HG02852 (cell line): ENCODE measurements at regions not wholly inside any gene's neighbourhood (a gene's known extent, or its start where the extent isn't known, plus 50 kb on each side); places are given as distances from the start of the nearest gene placed in this dataset.

Experiments
- ATAC-seq: cut with Tn5 transposase; IDR thresholded peaks from one replicate; pipeline ENCODE4 v1.9.1; 2021; ENCODE audit warnings: mild to moderate bottlenecking, moderate library complexity; ENCODE audit not compliant: unreplicated experiment

DNA sequence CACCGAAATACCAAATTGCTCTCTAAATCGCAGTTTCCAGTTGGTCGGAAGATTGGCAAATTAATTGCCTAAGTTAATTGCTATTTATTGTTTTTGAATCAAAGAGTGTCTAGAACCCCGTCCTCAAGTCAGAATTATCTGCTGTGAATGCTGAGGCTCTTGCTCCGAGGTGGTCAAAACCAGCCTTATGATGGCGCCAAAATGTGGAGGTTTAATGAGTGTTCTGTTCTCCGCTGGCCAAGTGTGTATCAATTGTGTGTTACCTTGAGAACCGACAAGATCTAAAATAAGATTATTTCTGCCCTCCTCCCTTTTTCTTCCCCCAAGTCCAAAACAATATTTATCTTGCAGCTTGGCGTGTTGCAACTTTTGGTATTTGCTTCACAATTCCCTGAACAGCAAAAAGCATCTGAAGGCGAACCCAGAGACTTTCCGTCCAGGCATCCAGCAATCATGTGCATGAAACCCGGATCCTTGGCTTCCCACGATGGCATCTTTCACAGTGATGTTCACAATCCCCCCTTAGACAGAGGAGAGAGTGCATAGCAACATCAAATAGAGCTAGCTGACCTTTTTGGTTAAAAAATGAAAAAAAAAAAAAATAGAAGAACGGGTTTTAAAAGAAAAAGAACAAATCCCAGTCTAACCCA lies 323.0 kb downstream of the MYCN start:
- no peak for ATAC-seq

DNA sequence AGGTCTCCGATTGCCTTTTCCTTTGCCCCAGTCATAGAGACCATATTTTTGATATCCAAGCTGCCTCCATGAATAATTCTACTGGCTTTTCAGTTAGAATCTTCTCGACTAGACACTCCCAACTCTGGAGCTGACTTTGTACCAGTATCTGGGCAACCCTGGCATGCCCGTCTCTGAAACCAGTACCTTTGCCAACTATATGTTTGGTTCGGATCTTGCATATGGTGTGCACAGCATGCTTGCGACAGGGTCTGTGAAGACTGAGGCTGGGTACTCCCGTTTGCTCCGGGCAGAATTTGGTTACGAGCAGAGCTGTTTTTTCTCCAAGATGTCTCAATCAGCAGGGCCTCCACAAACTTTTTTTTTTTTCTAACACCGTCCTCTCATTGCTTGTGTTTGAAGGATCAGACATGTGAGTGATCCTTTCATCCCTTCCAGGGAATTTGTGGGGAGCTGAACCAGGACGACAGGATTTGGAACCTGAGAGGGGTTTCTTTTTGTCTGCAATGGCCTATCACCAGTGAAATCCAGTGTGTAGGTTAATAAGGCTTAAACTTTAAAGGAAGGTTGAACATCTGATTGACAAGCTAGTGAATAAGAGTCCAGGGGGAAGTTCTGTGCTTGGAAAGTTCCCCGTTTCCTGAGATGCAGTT lies 322.3 kb downstream of the MYCN start:
- no peak for ATAC-seq

DNA sequence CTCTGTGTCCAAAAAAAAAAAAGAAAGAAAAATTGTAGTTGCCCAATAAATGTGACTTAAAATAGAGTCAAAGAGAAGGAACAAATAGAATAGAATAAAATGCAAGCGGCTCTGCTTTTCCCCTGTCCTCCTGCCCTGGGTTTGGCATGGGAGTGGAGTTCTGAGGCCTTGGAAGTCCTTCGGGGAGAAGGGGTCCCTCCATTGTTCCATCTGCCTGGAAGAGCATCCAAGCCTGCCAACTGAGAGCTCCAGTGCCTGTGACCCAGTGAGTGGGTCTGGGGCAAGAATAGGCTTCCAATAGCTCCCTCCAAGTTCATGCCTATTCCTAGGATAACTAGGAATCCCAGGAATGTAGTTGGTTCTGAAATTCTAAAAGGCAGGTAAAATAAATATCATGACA lies 321.4 kb downstream of the MYCN start:
- no peak for ATAC-seq

DNA sequence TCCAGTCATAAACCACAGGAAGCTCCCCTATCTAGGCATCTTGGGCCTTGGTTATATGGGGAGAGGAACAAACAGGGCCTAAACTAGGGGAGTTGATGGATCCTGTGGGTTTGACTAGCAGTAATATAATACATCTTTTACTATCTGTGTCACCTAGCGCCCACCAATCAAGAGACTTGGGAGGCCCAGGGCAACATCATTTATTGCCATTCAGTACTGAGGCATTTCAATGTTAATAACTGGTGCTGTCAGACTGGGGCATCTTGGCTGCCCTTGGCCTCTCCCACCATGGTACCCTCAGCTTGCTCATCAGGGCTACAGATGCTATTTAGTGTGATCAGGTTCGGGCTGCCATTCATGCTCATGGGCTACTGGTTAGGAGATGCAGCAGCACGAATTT lies 320.7 kb downstream of the MYCN start:
- ATAC-seq = no peak

DNA sequence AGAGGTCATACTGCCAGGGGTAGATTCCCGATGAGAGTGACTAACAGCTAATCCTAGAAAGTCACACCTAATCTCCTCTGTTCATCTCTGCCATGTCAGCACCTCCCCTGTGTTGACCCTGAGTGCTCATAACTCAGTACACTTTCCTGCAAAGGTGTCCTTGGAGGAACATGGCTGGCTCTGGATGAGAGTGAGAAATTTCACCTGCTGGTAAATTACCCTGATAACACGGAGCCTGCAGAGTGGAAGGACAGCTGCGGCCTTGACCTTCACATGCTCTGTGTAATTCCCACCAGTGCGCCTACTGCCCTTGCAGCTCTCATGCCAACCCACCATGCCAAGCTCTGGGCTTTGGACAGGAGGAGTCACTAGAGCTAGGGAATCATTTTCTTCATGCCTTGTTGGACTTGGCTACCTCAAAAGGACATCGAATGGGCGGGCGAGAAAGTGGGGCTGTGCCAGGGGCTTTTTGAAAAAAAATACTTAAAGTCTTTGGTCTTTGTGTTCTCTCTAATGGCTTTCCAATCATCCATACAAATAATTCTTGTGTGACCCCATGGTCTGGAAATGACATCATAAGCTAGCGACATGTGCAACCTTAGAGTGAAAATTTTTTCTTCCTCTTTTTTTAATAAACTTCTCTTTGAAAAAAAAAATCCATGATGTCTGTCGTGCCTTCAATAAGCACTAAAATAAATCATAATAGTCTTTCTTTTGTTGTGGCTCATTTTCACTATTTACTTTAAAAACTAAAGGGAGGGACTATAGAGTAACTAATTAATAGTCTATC lies 319.9 kb downstream of the MYCN start:
- no peak for ATAC-seq

DNA sequence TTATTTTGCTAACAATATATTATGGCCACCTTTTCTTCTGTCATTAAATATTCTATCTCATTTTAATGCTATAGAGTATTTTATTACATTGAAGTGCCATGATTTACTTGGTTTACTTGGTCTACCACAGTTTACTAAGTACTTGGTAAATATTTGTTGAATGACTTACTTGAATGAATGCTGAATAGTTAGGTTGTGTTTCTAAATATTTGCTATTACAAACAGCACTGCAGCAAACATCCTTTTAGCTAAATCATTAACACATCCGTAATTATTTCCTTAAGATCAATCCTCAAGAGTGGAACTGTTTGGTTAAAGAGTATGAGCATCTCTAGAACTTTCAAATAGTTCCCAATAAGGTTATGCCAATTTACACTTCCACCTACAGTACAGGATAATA lies 318.7 kb downstream of the MYCN start:
- ATAC-seq = no peak

DNA sequence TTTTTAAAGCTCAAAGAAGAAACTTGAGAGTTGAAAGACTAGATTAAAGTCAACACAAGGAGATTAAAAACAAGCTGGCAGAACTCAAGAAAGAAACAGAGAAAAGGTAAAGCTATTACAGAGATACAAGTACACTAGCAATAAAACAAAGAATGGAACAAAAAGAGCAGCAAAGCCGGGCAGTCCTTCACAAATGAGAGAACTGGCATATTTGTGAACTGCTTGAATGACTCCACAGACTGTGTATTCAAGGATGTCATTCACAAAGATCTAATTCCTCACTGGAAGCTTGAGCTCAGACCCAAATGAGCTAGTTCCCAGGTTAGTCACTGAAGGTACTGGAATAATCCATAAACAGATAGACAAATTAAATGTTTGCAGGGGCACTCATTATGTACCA lies 318.0 kb downstream of the MYCN start:
- no peak for ATAC-seq

DNA sequence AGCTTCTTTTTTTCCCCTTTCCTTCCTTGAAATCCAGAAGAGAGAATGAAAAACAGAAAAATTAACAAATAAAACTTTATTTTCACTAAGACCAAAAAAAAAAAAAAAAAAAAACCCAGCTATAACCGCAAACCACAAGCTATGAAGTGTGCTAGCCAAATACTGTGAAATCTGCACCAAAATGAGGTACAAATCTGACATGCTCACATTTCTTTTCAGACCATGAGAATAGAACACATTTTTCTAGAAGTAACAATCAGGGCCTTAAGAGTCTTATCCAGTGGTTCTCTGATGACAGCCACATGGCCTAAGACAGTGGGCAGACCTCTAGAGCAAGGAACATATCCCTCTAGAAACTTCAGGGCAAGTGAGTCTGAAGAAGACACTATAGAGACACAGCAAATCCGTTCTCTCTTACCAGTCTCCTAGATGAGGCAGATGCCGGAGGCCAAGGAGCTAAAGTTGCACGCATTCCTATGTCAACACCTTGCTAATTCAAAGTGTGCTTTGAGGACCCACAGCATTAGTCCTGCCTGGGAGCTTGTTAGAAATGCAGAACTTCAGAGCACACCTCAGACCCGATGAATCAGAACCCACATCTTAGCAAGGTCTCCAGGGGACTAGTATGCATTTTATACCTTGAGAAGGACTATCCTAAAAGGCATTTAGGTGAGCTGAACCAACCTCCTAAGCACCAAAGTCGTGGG lies 317.1 kb downstream of the MYCN start:
- ATAC-seq = no peak

DNA sequence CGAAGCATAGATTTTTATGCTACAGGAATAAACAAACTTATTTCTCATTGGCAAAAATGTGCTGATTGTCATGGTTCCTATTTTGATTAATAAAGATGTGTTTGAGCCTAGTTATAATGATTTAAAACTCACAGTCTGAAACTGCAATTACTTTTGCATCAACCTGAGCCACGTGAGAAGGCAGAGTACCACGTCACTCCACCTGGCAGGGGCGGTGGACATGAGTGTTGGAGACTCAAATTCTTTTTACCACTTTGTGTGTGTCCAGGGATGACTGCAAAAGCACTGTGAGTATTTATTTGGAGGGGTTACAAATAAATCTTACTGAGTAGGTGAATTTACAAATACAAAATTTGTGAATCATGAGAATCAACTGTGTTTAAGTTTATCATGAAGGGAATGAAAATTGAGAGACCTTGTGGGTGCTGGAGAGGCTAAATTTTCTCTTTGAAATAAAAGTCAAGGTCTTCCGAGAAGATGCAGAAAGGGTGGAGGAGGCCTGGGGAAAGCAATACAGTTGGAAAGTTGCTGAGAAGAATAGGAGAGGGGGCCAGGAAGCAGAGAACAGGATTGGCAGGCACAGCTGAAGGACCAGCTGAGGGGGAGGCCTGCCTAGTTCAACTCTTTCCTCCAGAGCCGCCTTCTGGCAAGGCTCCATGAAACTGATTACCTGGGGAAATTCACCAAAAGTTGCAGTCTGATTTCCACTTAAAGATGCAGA lies 316.4 kb downstream of the MYCN start:
- no peak for ATAC-seq

DNA sequence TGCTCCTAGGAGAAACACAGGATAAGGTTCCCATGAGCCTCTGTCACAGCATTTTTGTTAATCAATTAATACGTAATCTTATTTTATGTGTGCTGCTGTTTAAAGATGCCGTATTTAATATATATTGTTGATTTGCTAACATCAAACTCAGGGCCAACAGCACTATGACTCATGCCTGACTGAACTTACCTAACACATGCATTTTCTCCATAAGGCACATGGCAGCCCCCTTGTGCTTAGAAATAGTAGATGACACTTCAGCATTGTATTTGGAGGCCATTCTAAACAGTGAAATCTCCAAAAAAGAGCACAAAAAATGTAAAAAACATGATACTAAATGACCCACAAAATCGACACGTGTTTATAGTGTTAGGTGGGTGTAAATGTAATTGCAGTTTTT lies 314.8 kb downstream of the MYCN start:
- no peak for ATAC-seq

DNA sequence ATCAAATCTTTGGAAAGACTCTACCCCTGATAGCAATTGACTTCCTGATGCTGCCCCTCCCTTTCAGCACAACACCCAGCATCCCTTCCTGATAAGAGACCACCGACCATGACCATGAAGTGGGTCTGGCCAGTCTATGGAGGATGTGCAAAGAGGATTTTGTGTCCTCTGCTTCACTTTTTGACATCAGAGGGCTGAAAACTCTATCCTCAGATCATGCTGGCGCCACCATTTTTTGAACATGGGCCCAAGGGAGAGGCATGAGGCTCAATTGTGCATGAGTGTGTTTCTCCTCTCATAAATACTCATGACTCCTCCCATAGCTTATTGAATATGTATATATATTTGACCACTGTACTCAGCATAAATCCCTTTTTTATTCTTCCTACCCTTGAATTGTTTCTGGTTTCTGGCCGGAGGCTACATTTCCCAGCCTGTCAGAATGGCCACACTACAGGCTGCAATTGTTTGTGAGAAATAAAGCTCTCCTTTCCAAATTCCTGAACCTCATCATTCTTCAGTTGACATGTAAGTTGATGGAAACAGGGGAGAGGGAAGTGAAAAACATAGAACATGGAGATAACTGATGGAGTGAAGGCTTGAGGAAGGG lies 314.1 kb downstream of the MYCN start:
- no peak for ATAC-seq

DNA sequence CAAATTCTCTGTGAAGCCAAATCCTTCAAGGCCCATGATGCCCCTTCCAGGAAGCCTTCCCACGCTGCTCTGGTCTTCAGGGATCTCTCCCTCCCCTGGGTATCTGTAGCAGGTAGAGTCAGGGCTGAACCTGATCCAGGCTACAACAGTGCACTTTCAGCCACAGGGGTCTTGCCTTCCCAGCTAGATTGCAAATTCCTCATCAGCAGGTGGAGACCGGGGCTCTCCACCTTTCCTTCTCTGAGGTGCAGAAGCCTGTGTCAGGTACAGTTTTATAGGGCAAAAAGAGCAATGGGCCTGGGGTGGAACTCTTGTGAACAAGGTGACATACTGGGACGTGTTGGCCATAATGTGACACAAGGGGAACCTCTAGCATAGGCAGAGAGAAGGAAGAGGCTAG lies 312.9 kb downstream of the MYCN start:
- ATAC-seq = no peak

DNA sequence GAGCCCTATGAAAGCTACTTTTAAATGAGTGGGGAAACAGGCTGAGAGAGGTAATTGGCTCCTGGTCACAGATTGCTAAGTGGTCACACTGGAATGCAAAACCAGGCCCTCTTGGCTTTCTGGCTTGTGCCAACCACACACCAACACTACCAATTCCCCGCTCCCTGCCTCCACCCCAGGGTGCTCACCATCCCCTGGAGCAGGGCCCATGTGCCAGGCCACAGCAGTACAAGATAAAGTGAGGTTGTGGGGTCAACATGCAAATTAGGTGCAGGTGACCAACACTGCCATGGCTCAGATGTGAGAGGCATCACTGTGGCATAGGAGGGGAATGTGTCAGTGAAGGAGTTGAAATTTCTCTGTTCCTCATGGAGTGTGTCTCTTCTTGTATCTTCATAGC lies 312.5 kb downstream of the MYCN start:
- ATAC-seq = no peak

DNA sequence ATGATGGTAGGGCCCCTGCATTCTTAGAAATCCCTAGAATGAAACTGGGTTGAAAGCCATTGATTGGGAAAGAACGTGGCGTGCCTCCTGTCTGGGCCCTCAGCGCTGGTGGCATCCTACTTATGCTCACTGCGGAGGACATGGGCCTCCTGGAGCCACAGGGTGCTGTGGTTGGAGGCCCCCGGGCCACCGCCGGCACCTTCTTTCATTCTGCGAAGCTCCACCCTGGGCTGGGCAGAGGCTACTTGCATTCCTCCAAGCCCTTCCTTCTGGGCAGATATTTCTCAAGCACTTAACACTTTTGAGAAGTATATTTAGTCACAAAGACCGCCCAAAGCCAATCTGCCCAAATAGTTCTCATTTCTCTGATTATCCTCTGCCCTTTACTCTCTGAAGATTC lies 311.9 kb downstream of the MYCN start:
- no peak for ATAC-seq

DNA sequence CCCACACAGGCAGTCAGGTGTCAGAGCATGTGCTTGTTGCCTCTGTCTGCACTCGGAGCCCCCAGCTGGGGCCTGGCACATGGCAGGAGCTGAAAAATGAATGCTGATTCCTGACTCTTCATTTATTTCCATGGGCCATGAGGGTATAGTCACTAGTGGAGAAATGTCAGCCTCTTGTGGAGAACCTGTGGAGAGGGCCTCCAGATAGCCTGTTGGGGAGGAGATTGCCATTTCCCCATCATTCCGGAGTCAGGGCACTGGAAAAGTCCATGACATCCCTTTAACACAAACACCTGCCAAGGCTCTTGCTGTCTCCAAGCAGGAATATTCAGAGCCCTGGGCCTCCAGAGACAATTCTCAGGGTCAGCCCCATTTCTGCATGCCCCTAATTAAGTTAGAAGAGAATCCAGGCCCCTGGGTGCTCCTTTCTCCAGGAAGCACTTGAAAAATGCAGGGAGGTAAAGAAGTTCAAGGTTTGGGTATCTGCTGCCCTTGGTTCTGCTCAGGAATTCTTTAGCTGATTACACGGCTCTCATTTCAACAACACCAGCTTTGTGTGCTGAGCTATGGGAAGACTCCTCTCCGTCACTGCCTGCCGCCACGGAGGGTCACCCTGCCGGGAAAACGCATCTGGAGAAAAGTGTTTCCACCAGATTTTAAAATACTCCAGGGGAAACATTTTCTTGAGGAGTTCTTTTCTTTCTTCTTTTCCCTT lies 311.3 kb downstream of the MYCN start:
- ATAC-seq = no peak

DNA sequence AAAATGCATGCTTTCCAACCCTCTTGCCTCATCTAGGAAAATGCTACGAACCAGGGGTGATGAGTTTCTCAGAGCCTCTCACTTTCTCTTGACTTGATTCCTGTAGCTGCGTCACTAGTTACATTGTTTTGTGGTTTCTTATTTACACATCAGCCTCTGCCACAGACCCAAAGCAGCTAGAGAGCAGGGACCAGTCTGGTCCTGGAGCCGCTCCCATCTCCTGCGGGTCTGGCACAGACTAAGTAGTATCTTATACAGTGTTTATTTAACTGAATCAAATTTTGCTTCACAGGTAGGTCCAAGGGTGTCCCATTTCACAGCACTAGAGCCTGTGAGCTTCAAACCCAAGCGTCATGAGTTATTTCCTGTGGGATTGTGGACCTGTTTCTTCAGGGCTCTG lies 310.5 kb downstream of the MYCN start:
- ATAC-seq = no peak

DNA sequence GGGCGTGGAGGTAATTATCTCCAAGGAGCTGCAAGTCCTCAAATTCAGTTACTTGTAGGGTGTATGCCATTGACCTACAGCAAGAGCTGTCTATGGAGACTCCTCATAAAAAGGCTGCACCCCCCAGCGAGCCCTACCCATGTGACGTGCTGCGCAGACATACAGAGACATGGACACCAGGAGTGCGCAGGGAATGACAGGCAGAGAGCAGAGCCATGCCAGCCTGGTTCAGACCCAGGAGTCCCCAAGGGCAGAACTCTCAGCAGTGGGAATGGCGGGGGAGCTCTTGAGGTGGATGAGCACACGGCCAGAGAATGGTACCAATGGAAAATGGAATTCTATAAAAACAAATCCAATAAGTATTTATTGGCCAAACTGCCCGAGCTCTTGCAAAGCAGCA lies 310.1 kb downstream of the MYCN start:
- no peak for ATAC-seq

DNA sequence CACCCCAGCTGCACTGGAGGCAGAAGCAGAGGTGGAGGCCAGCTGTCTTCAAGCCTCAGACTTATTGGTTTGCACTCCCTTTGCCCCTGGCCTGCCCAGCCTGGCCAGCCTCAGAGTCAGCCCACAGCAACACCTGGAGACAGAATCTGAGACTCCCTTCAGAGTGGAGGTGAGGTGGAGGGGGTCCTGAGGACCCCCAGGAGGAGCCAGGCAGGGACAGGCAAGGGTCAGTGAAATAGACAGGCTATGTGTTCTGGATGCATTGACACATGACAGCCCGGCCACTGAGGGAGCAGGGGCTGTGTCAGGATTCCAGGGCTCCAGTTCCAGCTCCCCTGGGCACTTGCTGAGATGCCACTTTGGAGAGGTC lies 309.7 kb downstream of the MYCN start:
- ATAC-seq = no peak

DNA sequence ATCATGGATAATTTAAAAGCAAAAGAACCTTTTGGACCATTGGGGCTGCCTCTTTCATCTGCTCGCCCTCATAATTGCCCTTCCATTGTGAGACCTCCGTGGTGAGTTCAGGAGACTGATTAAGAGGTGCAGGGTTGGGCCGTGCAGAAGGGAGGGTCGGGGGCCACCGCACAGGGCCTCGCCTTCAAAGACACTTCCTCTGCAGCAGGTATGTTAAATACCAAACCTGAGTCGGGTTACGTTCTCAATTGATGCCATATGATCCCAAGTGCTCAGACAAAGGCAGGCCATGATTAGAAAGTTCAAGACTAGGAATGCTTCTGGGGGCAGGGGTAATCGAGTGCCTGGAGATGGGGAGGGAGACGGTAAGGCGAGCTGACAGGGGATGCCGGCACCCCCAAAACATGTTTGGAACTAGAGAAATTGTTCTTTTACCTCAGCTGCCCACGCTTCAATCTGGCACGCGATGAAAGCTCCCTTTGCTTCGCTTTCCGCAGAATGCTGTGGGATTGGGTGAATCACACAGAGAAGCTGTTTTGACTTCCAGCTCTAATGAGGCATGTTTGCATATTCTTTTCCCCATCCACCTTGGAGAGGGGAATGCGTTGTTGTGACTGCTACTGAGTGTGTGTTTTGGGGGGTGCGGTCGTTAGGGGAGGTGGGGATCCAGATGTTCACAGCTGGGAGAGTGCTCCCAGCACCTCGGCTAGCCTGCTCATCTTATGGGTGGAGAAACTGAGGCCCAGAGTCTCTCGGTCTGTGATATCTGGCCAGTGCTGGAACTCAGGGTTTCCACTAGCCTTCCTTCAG lies 309.1 kb downstream of the MYCN start:
- ATAC-seq = no peak
